ENCODE measurements at regions not wholly inside any gene's neighbourhood (a gene's known extent, or its start where the extent isn't known, plus 50 kb on each side); places are given as distances from the start of the nearest gene placed in this dataset.

- Histone ChIP-seq H3K27me3 (replicated peaks in 2 of 5; ENCODE audit: control insufficient read depth in 4 of 5, insufficient read depth in 5 of 5, low read length in 4 of 5) (no peaks in the 10 kb centered on the region), H3K27ac (ENCODE audit: insufficient read depth in 1 of 2, low read depth in 1 of 2, low read length in 2 of 2, poor library complexity in 1 of 2, severe bottlenecking in 2 of 2) (no peak overlapping the region), H3K4me1 (ENCODE audit: control extremely low read depth in 1 of 4, control insufficient read depth in 4 of 4, insufficient read depth in 4 of 4, low read length in 3 of 4) (no peaks in the 10 kb centered on the region), H3K4me3 (ENCODE audit: control insufficient read depth in 1 of 7, extremely low read depth in 1 of 7, insufficient read depth in 4 of 7, low read depth in 2 of 7, low read length in 6 of 7) (no peak overlapping the region), H3K9me3 (ENCODE audit: control extremely low read depth in 1 of 5, control insufficient read depth in 4 of 5, insufficient read depth in 2 of 5, low read depth in 1 of 5, low read length in 4 of 5) (peaks cover 0 to 2% (median 0%) of the 10 kb centered on the region in 5 experiments), H3K36me3 (ENCODE audit: control insufficient read depth in 4 of 4, insufficient read depth in 4 of 4, low read length in 3 of 4) (no peaks in the 10 kb centered on the region)
- CTCF ChIA-PET, result interaction anchor here (0.6 kb wide), 1 partner anchor 10 kb away, joined by 3 read pairs; no protein-coding TSS in a partner anchor
- POLR2A ChIA-PET, result no interaction called here
- WGBS (ENCODE audit: insufficient coverage), result 100% methylated on average over 1 of the region's 1 CpG
- DNase-seq, result no peak
Measured at GRCh38 chr2:114203679-114204078, 238.8 kb upstream of the DPP10 start.

- CTCF ChIA-PET, result no interaction called here
- Histone ChIP-seq H3K27me3 (replicated peaks in 2 of 5; ENCODE audit: control insufficient read depth in 4 of 5, insufficient read depth in 5 of 5, low read length in 4 of 5) (no peaks in the 10 kb centered on the region), H3K9me3 (ENCODE audit: control extremely low read depth in 1 of 5, control insufficient read depth in 4 of 5, insufficient read depth in 2 of 5, low read depth in 1 of 5, low read length in 4 of 5) (no peaks in the 10 kb centered on the region), H3K4me1 (ENCODE audit: control extremely low read depth in 1 of 4, control insufficient read depth in 4 of 4, insufficient read depth in 4 of 4, low read length in 3 of 4) (no peaks in the 10 kb centered on the region), H3K4me3 (ENCODE audit: control insufficient read depth in 1 of 7, extremely low read depth in 1 of 7, insufficient read depth in 4 of 7, low read depth in 2 of 7, low read length in 6 of 7) (no peak overlapping the region), H3K36me3 (ENCODE audit: control insufficient read depth in 4 of 4, insufficient read depth in 4 of 4, low read length in 3 of 4) (no peaks in the 10 kb centered on the region), H3K27ac (ENCODE audit: insufficient read depth in 1 of 2, low read depth in 1 of 2, low read length in 2 of 2, poor library complexity in 1 of 2, severe bottlenecking in 2 of 2) (no peak overlapping the region)
- POLR2A ChIA-PET, result no interaction called here
- 84% methylated on average over 2 of the region's 3 CpGs for WGBS (ENCODE audit: insufficient coverage)
- DNase-seq, result no peak
Measured at GRCh38 chr2:114213808-114214207, 228.6 kb upstream of the DPP10 start.

GRCh38 chr2:114218383-114218782 lies 224.1 kb upstream of the DPP10 start:
- H3K4me1 ChIP-seq (ENCODE audit: control extremely low read depth in 1 of 4, control insufficient read depth in 4 of 4, insufficient read depth in 4 of 4, low read length in 3 of 4), result no peaks in the 10 kb centered on the region
- H3K36me3 ChIP-seq (ENCODE audit: control insufficient read depth in 4 of 4, insufficient read depth in 4 of 4, low read length in 3 of 4), result no peaks in the 10 kb centered on the region
- ChIA-PET CTCF (no interaction called here), POLR2A (no interaction called here)
- no peak for DNase-seq
- no peak overlapping the region for H3K4me3 ChIP-seq (ENCODE audit: control insufficient read depth in 1 of 7, extremely low read depth in 1 of 7, insufficient read depth in 4 of 7, low read depth in 2 of 7, low read length in 6 of 7)
- no peaks in the 10 kb centered on the region for H3K9me3 ChIP-seq (ENCODE audit: control extremely low read depth in 1 of 5, control insufficient read depth in 4 of 5, insufficient read depth in 2 of 5, low read depth in 1 of 5, low read length in 4 of 5)
- no peaks in the 10 kb centered on the region for H3K27me3 ChIP-seq (replicated peaks in 2 of 5; ENCODE audit: control insufficient read depth in 4 of 5, insufficient read depth in 5 of 5, low read length in 4 of 5)
- H3K27ac ChIP-seq (ENCODE audit: insufficient read depth in 1 of 2, low read depth in 1 of 2, low read length in 2 of 2, poor library complexity in 1 of 2, severe bottlenecking in 2 of 2), result no peak overlapping the region
- 91% methylated on average over 1 of the region's 2 CpGs for WGBS (ENCODE audit: insufficient coverage)

- Histone ChIP-seq H3K27ac (ENCODE audit: insufficient read depth in 1 of 2, low read depth in 1 of 2, low read length in 2 of 2, poor library complexity in 1 of 2, severe bottlenecking in 2 of 2) (no peak overlapping the region), H3K27me3 (replicated peaks in 2 of 5; ENCODE audit: control insufficient read depth in 4 of 5, insufficient read depth in 5 of 5, low read length in 4 of 5) (no peaks in the 10 kb centered on the region), H3K36me3 (ENCODE audit: control insufficient read depth in 4 of 4, insufficient read depth in 4 of 4, low read length in 3 of 4) (no peaks in the 10 kb centered on the region), H3K4me3 (ENCODE audit: control insufficient read depth in 1 of 7, extremely low read depth in 1 of 7, insufficient read depth in 4 of 7, low read depth in 2 of 7, low read length in 6 of 7) (no peak overlapping the region), H3K4me1 (ENCODE audit: control extremely low read depth in 1 of 4, control insufficient read depth in 4 of 4, insufficient read depth in 4 of 4, low read length in 3 of 4) (no peaks in the 10 kb centered on the region), H3K9me3 (ENCODE audit: control extremely low read depth in 1 of 5, control insufficient read depth in 4 of 5, insufficient read depth in 2 of 5, low read depth in 1 of 5, low read length in 4 of 5) (no peaks in the 10 kb centered on the region)
- 100% methylated on average over 1 of the region's 1 CpG for WGBS (ENCODE audit: insufficient coverage)
- ChIA-PET CTCF (no interaction called here), POLR2A (no interaction called here)
- no peak for DNase-seq
Measured at GRCh38 chr2:114219456-114219855, 223.0 kb upstream of the DPP10 start.

- DNase-seq, result no peak
- H3K4me1 ChIP-seq (ENCODE audit: control extremely low read depth in 1 of 4, control insufficient read depth in 4 of 4, insufficient read depth in 4 of 4, low read length in 3 of 4), result no peaks in the 10 kb centered on the region
- no peaks in the 10 kb centered on the region for H3K36me3 ChIP-seq (ENCODE audit: control insufficient read depth in 4 of 4, insufficient read depth in 4 of 4, low read length in 3 of 4)
- H3K4me3 ChIP-seq (ENCODE audit: control insufficient read depth in 1 of 7, extremely low read depth in 1 of 7, insufficient read depth in 4 of 7, low read depth in 2 of 7, low read length in 6 of 7), result no peak overlapping the region
- no peaks in the 10 kb centered on the region for H3K9me3 ChIP-seq (ENCODE audit: control extremely low read depth in 1 of 5, control insufficient read depth in 4 of 5, insufficient read depth in 2 of 5, low read depth in 1 of 5, low read length in 4 of 5)
- no CpG with 5 or more reads among the region's 1 CpG for WGBS (ENCODE audit: insufficient coverage)
- ChIA-PET CTCF (no interaction called here), POLR2A (no interaction called here)
- H3K27me3 ChIP-seq (replicated peaks in 2 of 5; ENCODE audit: control insufficient read depth in 4 of 5, insufficient read depth in 5 of 5, low read length in 4 of 5), result no peaks in the 10 kb centered on the region
- no peak overlapping the region for H3K27ac ChIP-seq (ENCODE audit: insufficient read depth in 1 of 2, low read depth in 1 of 2, low read length in 2 of 2, poor library complexity in 1 of 2, severe bottlenecking in 2 of 2)
Measured at GRCh38 chr2:114222344-114222743, 220.1 kb upstream of the DPP10 start.

GRCh38 chr2:114231921-114232320 lies 210.5 kb upstream of the DPP10 start:
- no peaks in the 10 kb centered on the region for H3K4me1 ChIP-seq (ENCODE audit: control extremely low read depth in 1 of 4, control insufficient read depth in 4 of 4, insufficient read depth in 4 of 4, low read length in 3 of 4)
- H3K4me3 ChIP-seq (ENCODE audit: control insufficient read depth in 1 of 7, extremely low read depth in 1 of 7, insufficient read depth in 4 of 7, low read depth in 2 of 7, low read length in 6 of 7), result no peak overlapping the region
- no peak overlapping the region for H3K27ac ChIP-seq (ENCODE audit: insufficient read depth in 1 of 2, low read depth in 1 of 2, low read length in 2 of 2, poor library complexity in 1 of 2, severe bottlenecking in 2 of 2)
- ChIA-PET POLR2A (no interaction called here), CTCF (no interaction called here)
- DNase-seq, result no peak
- H3K27me3 ChIP-seq (replicated peaks in 2 of 5; ENCODE audit: control insufficient read depth in 4 of 5, insufficient read depth in 5 of 5, low read length in 4 of 5), result no peaks in the 10 kb centered on the region
- peaks cover 0 to 12% (median 0%) of the 10 kb centered on the region in 5 experiments for H3K9me3 ChIP-seq (ENCODE audit: control extremely low read depth in 1 of 5, control insufficient read depth in 4 of 5, insufficient read depth in 2 of 5, low read depth in 1 of 5, low read length in 4 of 5)
- H3K36me3 ChIP-seq (ENCODE audit: control insufficient read depth in 4 of 4, insufficient read depth in 4 of 4, low read length in 3 of 4), result no peaks in the 10 kb centered on the region

GRCh38 chr2:114237331-114237730 lies 205.1 kb upstream of the DPP10 start:
- Histone ChIP-seq H3K4me1 (ENCODE audit: control extremely low read depth in 1 of 4, control insufficient read depth in 4 of 4, insufficient read depth in 4 of 4, low read length in 3 of 4) (no peaks in the 10 kb centered on the region), H3K4me3 (ENCODE audit: control insufficient read depth in 1 of 7, extremely low read depth in 1 of 7, insufficient read depth in 4 of 7, low read depth in 2 of 7, low read length in 6 of 7) (no peak overlapping the region), H3K36me3 (ENCODE audit: control insufficient read depth in 4 of 4, insufficient read depth in 4 of 4, low read length in 3 of 4) (no peaks in the 10 kb centered on the region), H3K27ac (ENCODE audit: insufficient read depth in 1 of 2, low read depth in 1 of 2, low read length in 2 of 2, poor library complexity in 1 of 2, severe bottlenecking in 2 of 2) (no peak overlapping the region), H3K27me3 (replicated peaks in 2 of 5; ENCODE audit: control insufficient read depth in 4 of 5, insufficient read depth in 5 of 5, low read length in 4 of 5) (no peaks in the 10 kb centered on the region), H3K9me3 (ENCODE audit: control extremely low read depth in 1 of 5, control insufficient read depth in 4 of 5, insufficient read depth in 2 of 5, low read depth in 1 of 5, low read length in 4 of 5) (peaks cover 0 to 12% (median 0%) of the 10 kb centered on the region in 5 experiments)
- no peak for DNase-seq
- CTCF ChIA-PET, result interaction anchor here (0.7 kb wide), 1 partner anchor 618 kb away, joined by 3 read pairs; no protein-coding TSS in a partner anchor
- POLR2A ChIA-PET, result no interaction called here
- 100% methylated on average over 2 of the region's 2 CpGs for WGBS (ENCODE audit: insufficient coverage)

Measured in common myeloid progenitor, CD34-positive (primary cell).